Activated T-cell treated with anti-CD3 and anti-CD28 coated beads for 1 hour (primary cell): ENCODE measurements at regions not wholly inside any gene's neighbourhood (a gene's known extent, or its start where the extent isn't known, plus 50 kb on each side); places are given as distances from the start of the nearest gene placed in this dataset.
"Not testable (repeated sequence)": the region's sequence is repeated elsewhere in the genome, so short reads cannot be mapped to it uniquely, and the experiment has no call there.

Source experiments
- DNase-seq: peaks from one replicate; pipeline ENCODE4 v3.0.0-alpha.2; 2020; ENCODE audit warnings: low read depth

- no peak for DNase-seq
These were observed 99.5 kb downstream of the SLC4A3 start for GRCh38 chr2:219726916-219727315.

GRCh38 chr2:219727771-219728429 is 100.5 kb downstream of the SLC4A3 start:
- DNase-seq: no peak

GRCh38 chr2:219728991-219729487 is 101.6 kb downstream of the SLC4A3 start:
- DNase-seq: no peak

- no peak for DNase-seq
These were observed 103.7 kb downstream of the SLC4A3 start for GRCh38 chr2:219731173-219731572.

- DNase-seq: no peak
These were observed 105.7 kb downstream of the SLC4A3 start for GRCh38 chr2:219733106-219733505.

GRCh38 chr2:219733746-219734145 is 106.3 kb downstream of the SLC4A3 start:
- DNase-seq: no peak

GRCh38 chr2:219736209-219736608 is 108.8 kb downstream of the SLC4A3 start:
- DNase-seq: no peak

- DNase-seq: no peak
These were observed 109.9 kb downstream of the SLC4A3 start for GRCh38 chr2:219737270-219737691.

- DNase-seq: no peak
These were observed 111.6 kb downstream of the SLC4A3 start for GRCh38 chr2:219739066-219739465.

- DNase-seq: no peak
These were observed 112.5 kb downstream of the SLC4A3 start for GRCh38 chr2:219739866-219740440.

- DNase-seq: no peak
These were observed 116.1 kb downstream of the SLC4A3 start for GRCh38 chr2:219743548-219743947.

GRCh38 chr2:219744066-219744465 is 116.6 kb downstream of the SLC4A3 start:
- DNase-seq: no peak

GRCh38 chr2:219744600-219744999 is 117.2 kb downstream of the SLC4A3 start:
- no peak for DNase-seq

GRCh38 chr2:219747637-219748036 is 120.2 kb downstream of the SLC4A3 start:
- DNase-seq: no peak

- no peak for DNase-seq
These were observed 121.5 kb downstream of the SLC4A3 start for GRCh38 chr2:219748671-219749570.

- not testable (repeated sequence) for DNase-seq
These were observed 123.7 kb downstream of the SLC4A3 start for GRCh38 chr2:219751121-219751520.

- no peak for DNase-seq
These were observed 125.3 kb downstream of the SLC4A3 start for GRCh38 chr2:219752726-219753125.

GRCh38 chr2:219758907-219759680 is 131.7 kb downstream of the SLC4A3 start:
- no peak for DNase-seq

GRCh38 chr2:219759801-219760200 is 132.4 kb downstream of the SLC4A3 start:
- DNase-seq: no peak

GRCh38 chr2:219765231-219765911 is 137.9 kb downstream of the SLC4A3 start:
- no peak for DNase-seq

GRCh38 chr2:219766658-219767057 is 139.2 kb downstream of the SLC4A3 start:
- DNase-seq: no peak
